Pancreas (tissue), 10 donors: ENCODE measurements at regions not wholly inside any gene's neighbourhood (a gene's known extent, or its start where the extent isn't known, plus 50 kb on each side); places are given as distances from the start of the nearest gene placed in this dataset.

Source experiments
- ATAC-seq, 4 donors: fragments of 200-7000 bp; cut with Tn5 transposase; one replicate each; pipeline versions ENCODE4 v1.8.0 to v1.9.1; 2020; ENCODE audit warnings: mild to moderate bottlenecking in 4 of 4, moderate library complexity in 4 of 4
- DNase-seq, 6 donors: peaks; one replicate each; pipeline ENCODE4 v3.0.0-alpha.2; 2020
- FAIRE-seq: peaks from 2 replicates; lab custom pipeline; 2012; peaks lifted over from hg19 to GRCh38; lab: Jason Lieb, UNC
- H3K27ac ChIP-seq, 4 donors: fragments of 200-600 bp; sonication (generic); 1 replicate in 3 of 4; 2 replicates in 1 of 4; pipeline versions ENCODE4 v1.5.0 to v1.8.0; 2020
- H3K27me3 ChIP-seq, 4 donors: fragments of 200-600 bp; one replicate each; pipeline ENCODE4 v1.8.0; 2021
- H3K36me3 ChIP-seq, 3 donors: fragments of 200-600 bp; sonication (generic) in 1 of 3; one replicate each; pipeline versions ENCODE4 v1.5.0 to v1.8.0; 2020 to 2021
- H3K4me1 ChIP-seq, 3 donors: fragments of 200-600 bp; one replicate each; pipeline ENCODE4 v1.8.0; 2021
- H3K4me3 ChIP-seq, 4 donors: fragments of 200-600 bp; sonication (generic) in 2 of 4; one replicate each; pipeline versions ENCODE4 v1.5.0 to v1.8.0; 2020 to 2021
- H3K9me3 ChIP-seq, 4 donors: fragments of 200-600 bp; one replicate each; pipeline ENCODE4 v1.8.0; 2021
- CTCF ChIP-seq, 4 donors: fragments of 200-600 bp; sonication (generic) in 3 of 4; IDR thresholded peaks; one replicate each; pipeline versions ENCODE4 v1.5.0 to v1.8.0; 2021; ENCODE audit warnings: antibody characterized with exemption in 4 of 4
- WGBS, 2 donors: extraction: QIAGEN DNeasy Blood & Tissue Kit; methylation state at CpG; one replicate each; pipeline ENCODE4 v1.1.7; 2013; 5-methylcytosine and 5-hydroxymethylcytosine counted together
- intact Hi-C, 3 donors: fragments of 100-400 bp; cut with DNase I; formaldehyde crosslinking; loops; one replicate each; pipeline versions ENCODE4 v1.11.1 to v1.14.2; 2022
- donor health status: healthy with polysubstance abuse.
- donor health status: DM: no; HTN: no; CAD: no; lungs with moderate emphysema.
- donor health status: DM: no; HTN: no; CAD: no.
- donor health status: control.
- donor health status: control.
- donor health status: Bipolar disorder and iron deficiency.
- donor health status: DM: yes; HTN: yes; CAD: no.
- donor health status: DM: no; HTN: no; CAD: no.
- donor health status: DM: no; HTN: no; CAD: no.
- donor health status: DM: yes; HTN: yes; CAD: no.

GRCh38 chrX:4670606-4671005 lies 957.2 kb upstream of the PRKX start:
- Histone ChIP-seq H3K36me3 (no peaks in the 10 kb centered on the region), H3K27me3 (no peaks in the 10 kb centered on the region), H3K27ac (no peak overlapping the region), H3K9me3 (no peaks in the 10 kb centered on the region), H3K4me1 (no peaks in the 10 kb centered on the region), H3K4me3 (no peak overlapping the region)
- ATAC-seq: peak in 3 of 4 donors; percentile 53 to 67 (median 60)
- no peak for FAIRE-seq
- intact Hi-C loops: no loop called here
- WGBS, 2 donors: 37 to 41% methylated on average over 5 of the region's 5 CpGs
- no peak for TF ChIP-seq CTCF (IDR thresholded peaks at IDR 0.05)
- DNase-seq: peak in 3 of 6 donors; percentile 4 to 26 (median 10)

- 37 to 45% methylated on average over 7 of the region's 7 CpGs for WGBS, 2 donors
- FAIRE-seq: peak; percentile 67
Observed at GRCh38 chrX:4668802-4669536, 955.5 kb upstream of the PRKX start.

GRCh38 chrX:4663085-4663484 lies 949.6 kb upstream of the PRKX start:
- DNase-seq: no peak
- intact Hi-C loops: no loop called here
- FAIRE-seq: no peak
- Histone ChIP-seq H3K4me1 (no peaks in the 10 kb centered on the region), H3K9me3 (no peaks in the 10 kb centered on the region), H3K27ac (no peak overlapping the region), H3K36me3 (no peaks in the 10 kb centered on the region), H3K27me3 (no peaks in the 10 kb centered on the region), H3K4me3 (no peak overlapping the region)
- no peak for ATAC-seq
- WGBS, 2 donors: 78 to 79% methylated on average over 3 of the region's 3 CpGs
- no peak for TF ChIP-seq CTCF (IDR thresholded peaks at IDR 0.05)

More at GRCh38 chrX:4668802-4669536, 955.5 kb upstream of the PRKX start:
- H3K27me3 ChIP-seq: no peaks in the 10 kb centered on the region
- intact Hi-C loops: no loop called here
- H3K36me3 ChIP-seq: no peaks in the 10 kb centered on the region
- H3K27ac ChIP-seq: no peak overlapping the region
- no peaks in the 10 kb centered on the region for H3K9me3 ChIP-seq
- no peak for DNase-seq
- TF ChIP-seq CTCF (IDR thresholded peaks at IDR 0.05): no peak
- ATAC-seq: no peak
- no peak overlapping the region for H3K4me3 ChIP-seq
- no peaks in the 10 kb centered on the region for H3K4me1 ChIP-seq

GRCh38 chrX:4661771-4662170 lies 948.3 kb upstream of the PRKX start:
- no peak for DNase-seq
- no peak for ATAC-seq
- TF ChIP-seq CTCF (IDR thresholded peaks at IDR 0.05): no peak
- H3K9me3 ChIP-seq: no peaks in the 10 kb centered on the region
- H3K27ac ChIP-seq: no peak overlapping the region
- 77 to 81% methylated on average over 5 of the region's 5 CpGs for WGBS, 2 donors
- H3K36me3 ChIP-seq: no peaks in the 10 kb centered on the region
- no peaks in the 10 kb centered on the region for H3K27me3 ChIP-seq
- H3K4me1 ChIP-seq: no peaks in the 10 kb centered on the region
- no peak overlapping the region for H3K4me3 ChIP-seq
- intact Hi-C loops: no loop called here
- FAIRE-seq: no peak

GRCh38 chrX:4656419-4656818 lies 943.0 kb upstream of the PRKX start:
- H3K9me3 ChIP-seq: no peaks in the 10 kb centered on the region
- DNase-seq (peak in 4 of 6 donors; percentile 21 to 43 (median 34)), ATAC-seq (peak; percentile 59 to 87 (median 80)), FAIRE-seq (no peak)
- H3K27ac ChIP-seq: no peak overlapping the region
- H3K36me3 ChIP-seq: no peaks in the 10 kb centered on the region
- no peaks in the 10 kb centered on the region for H3K4me1 ChIP-seq
- TF ChIP-seq CTCF (IDR thresholded peaks at IDR 0.05): no peak
- WGBS, 2 donors: 15 to 24% methylated on average over 6 of the region's 6 CpGs
- H3K4me3 ChIP-seq: no peak overlapping the region
- intact Hi-C loops: no loop called here
- no peaks in the 10 kb centered on the region for H3K27me3 ChIP-seq
